G401.6 (cell line): ENCODE measurements at regions not wholly inside any gene's neighbourhood (a gene's known extent, or its start where the extent isn't known, plus 50 kb on each side); places are given as distances from the start of the nearest gene placed in this dataset.

Experiments
- FAIRE-seq: peaks from 2 replicates; lab custom pipeline; 2012; peaks lifted over from hg19 to GRCh38; lab: Jason Lieb, UNC

DNA sequence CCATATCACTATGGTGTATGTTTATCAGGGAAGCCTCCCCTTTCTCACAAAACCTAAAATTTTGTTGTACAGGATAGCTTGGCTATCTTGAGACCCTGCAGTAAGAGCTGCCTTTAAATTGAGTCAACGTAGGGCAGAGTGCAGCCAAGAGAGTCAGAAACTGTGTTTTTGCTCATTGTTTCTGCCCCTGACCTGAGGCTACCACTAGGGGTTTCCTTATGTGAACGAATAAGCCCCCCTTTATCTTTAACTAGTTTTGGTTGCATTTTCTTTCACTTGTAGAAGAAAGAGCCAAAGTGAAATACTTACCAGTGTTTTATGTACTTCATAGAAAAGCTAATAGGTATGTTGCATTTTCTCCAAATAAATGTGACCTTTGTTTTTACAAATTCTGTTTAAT, 149.9 kb upstream of the TMC3 start:
- no peak for FAIRE-seq

- FAIRE-seq: no peak
These were observed 146.5 kb upstream of the TMC3 start for GRCh38 chr15:81520480-81520879.

DNA sequence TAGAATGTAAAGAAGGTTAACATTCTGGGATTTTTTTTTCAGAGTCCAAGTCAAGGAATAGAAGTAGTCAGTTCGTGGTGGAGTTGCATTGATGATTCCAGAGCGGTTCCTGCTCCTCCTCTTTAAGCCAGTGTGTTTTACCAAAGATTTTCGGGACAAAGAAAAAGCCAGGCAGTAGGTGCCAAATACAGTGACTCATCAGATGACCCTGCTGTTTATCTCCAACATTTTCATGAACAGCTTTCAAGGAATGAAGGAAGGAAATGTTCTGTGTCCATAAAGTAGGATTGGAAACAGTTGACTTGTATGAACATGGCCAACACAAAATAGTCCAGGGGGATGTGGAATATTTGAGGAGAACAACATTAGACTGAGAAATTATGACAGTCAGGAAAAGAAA, 142.4 kb upstream of the TMC3 start:
- FAIRE-seq: no peak

DNA sequence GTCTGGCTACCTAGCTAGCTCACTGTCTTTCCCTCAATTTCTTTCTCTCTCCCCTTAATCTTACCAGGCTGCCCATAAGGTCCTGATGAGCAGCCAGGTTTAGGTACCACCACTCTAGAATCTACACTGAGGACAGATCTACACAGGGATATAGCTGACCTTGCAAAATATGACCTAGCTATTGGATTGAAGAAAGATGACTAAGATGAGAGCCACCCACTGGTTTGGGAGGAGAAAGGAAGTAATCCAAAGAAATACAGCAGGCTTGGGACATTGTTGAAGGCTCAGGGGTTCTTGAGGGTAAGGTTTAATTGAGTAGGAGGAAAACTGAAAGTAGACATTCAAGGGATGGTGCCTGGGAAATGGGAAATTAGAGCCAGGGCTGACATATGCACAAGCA, 142.0 kb upstream of the TMC3 start:
- FAIRE-seq: no peak

GRCh38 chr15:81514725-81515124, 140.7 kb upstream of the TMC3 start:
- FAIRE-seq: no peak

DNA sequence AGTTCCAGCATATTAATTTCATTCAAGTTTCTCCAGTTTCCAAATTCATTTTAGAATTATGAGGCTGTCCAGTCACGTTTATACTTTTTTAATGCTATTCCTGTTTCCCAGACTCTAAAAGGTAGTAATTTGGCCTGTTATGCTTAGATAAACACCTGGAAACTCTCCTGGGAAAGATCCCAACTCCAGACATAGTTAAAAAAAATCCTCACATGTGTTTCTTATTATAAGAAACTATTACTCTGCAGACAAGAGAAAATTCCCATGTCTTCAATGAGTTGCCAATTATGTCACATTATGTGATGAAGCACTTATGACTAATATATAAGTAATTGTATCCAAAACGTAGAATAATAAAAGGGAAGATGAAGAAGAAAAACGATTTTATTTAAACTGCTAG, 137.1 kb upstream of the TMC3 start:
- FAIRE-seq: no peak

GRCh38 chr15:81507831-81508230, 133.8 kb upstream of the TMC3 start:
- no peak for FAIRE-seq

GRCh38 chr15:81506936-81507335, 132.9 kb upstream of the TMC3 start:
- no peak for FAIRE-seq

DNA sequence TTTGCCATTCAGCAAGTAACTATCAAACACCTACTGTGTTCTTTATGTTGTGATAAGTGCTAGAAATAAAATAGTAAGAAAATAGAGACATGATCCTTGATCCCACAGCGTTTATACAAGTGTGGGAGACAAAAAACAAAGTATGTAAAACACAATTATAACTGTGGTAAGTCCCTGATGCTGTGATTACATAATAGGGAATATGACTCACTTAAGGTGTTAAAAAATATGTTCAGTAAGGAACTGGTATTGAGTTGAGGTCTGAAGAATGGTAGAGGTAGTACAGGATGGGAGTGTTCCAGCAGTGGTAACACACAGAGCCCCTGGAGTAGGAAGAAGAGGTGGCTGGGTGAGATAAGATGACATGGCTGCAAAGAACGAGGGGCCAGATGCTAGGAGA, 132.1 kb upstream of the TMC3 start:
- no peak for FAIRE-seq

DNA sequence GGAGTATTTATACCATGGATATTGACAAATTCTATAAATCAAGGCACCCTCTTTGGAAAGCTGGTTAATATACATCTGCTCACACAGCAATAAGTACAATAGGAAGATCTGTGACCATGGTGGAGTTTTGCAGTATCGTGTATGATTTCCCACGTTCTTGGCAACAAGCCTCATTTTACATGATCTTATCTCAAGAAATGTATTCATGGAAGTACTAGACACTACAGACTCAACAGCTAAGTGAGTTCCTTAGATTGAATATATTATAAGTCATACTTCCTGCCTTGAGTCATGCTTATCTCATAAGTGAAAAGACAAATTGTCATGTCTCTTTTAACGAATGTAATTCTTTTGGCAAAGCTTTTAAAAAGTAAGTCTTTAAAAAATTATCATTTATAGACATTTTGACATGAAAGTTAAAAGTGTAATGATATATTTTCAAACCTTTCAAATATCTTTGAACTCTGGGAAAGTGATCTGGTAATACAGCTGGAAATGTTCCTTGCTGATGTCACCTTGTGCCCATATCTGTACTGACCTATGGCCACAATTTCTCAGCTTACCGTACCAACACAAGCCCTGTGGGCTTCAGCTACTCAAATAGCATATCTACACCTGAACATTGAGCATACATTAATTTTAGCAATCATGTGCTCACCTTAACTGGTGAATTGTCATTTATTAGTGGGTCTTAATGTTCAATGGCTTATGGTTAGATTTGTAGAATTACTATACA, 130.3 kb upstream of the TMC3 start:
- FAIRE-seq: no peak

- no peak for FAIRE-seq
These were observed 128.4 kb upstream of the TMC3 start for GRCh38 chr15:81502439-81502838.

- FAIRE-seq: no peak
These were observed 126.1 kb upstream of the TMC3 start for GRCh38 chr15:81500081-81500480.

GRCh38 chr15:81498294-81498693, 124.3 kb upstream of the TMC3 start:
- no peak for FAIRE-seq

- FAIRE-seq: no peak
These were observed 123.2 kb upstream of the TMC3 start for GRCh38 chr15:81497238-81497637.

DNA sequence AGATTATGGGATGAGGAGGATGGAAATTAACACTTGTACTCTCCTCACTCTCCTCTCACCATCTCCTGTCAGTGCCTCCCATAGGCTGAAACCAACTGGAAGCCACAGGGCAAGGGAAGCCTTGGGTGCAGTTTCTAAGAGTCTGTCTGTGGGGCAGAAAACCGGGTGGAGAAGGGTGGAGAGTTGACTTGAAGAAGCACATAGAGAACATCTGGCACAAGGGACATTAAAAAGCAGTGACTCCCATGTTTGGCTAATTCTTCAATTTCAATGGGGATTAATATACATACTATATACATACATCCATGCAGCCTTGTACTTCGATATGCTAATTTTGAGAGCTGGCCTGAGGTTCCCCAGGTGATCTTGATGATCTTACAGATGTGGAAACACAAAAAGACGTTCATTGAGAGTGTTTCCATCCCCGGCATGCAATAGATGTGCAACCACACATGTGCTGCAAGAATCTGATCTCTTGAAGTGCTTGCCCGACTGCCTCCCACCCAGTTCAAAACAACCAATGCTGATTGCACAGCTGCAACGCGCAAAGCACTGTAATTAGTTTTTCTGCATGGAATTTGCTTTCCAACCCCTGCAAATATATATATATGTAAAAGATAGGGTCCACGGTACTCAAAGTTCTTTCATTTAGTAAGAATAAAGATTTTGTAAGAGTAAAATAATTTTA, 121.9 kb upstream of the TMC3 start:
- no peak for FAIRE-seq

DNA sequence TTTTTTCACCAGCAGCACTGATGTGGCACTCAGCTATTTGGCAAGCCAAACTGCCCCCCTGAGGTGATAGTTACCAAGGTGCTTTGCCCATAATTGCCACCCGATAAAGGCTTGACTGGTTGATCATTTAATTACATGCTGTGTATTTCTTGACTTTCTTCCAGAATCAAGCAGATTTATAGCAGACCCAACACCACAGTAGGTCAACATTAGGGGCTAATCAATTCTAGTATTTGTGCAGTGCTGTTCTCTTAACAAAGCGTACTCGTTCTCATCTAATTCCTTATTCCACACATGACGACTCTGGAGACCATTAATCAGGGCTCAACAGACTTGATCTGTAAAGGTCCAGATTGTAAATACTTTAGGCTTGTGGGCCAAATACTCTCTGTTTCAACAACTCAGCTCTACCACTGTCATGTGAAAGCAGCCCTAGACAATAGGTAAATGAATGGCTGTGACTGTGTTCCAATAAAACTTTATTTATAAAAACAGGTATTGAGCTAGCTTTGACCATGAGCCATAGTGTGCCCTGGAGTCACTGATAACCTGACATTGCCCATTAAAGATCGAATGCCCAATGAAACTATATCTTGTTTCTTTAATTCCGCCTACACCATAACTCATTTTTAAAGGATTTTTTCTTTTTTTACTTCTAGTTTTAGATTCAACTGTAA, 119.1 kb upstream of the TMC3 start:
- FAIRE-seq: no peak

- FAIRE-seq: no peak
These were observed 118.4 kb upstream of the TMC3 start for GRCh38 chr15:81492331-81492968.

- no peak for FAIRE-seq
These were observed 117.5 kb upstream of the TMC3 start for GRCh38 chr15:81491414-81492096.

DNA sequence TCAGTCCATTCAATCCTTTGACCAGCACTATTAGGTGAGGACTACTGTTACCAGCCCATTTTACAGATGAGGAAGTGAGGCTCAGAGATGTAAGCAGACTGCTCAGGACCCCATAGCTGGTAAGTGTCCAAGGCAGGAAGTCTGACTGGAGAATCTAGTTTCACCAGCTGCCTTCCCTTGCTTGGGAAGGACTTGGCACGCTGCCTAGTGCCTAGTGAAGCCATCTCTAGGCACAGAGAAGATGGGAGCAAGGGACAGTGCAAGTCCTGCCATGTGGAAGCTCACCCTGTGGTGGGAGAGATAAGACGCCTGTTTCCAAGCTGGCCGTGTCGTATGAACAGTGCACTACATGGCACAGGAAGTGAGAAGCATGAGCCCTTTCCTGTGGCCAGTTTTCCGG, 111.8 kb upstream of the TMC3 start:
- no peak for FAIRE-seq

GRCh38 chr15:81484086-81484955, 110.3 kb upstream of the TMC3 start:
- FAIRE-seq: no peak

DNA sequence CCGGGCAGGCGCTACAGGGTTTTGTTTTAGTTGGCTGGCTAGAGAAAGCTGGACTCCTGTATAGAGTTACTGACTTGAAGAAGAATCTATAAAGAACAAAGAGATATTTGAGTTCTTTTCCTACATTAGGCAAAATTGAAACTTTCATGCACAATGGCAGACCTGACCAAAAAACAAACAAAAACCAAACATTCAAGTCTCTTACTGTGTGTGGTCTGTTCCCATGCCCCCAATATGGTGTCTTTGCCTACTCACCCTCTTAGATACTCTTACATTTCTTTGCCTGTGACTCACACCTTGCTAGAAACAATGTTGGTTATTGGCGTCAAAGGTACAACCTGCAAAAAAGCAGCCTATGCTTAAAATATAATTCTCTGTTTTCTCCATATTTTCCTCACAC, 109.5 kb upstream of the TMC3 start:
- FAIRE-seq: no peak

DNA sequence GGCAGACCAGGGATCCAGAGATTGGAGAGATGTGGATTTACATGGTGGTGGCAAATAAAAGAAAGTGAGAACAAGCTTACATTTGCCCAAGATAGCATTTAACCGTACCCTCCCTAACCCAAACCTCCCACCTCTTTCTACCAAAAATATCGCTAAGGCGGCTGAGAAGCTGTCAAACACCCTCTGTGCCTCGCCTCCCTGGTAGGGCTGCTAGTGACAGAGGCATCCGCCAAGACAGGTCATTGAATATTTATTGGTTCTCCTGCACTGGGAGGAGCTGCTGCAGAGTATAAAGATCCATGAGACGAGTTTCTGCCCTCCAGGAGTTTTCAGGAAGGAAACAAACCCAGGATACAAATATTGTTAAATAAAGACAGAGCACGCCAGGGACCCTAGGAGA, 107.3 kb upstream of the TMC3 start:
- no peak for FAIRE-seq
